ENCODE measurements at regions not wholly inside any gene's neighbourhood (a gene's known extent, or its start where the extent isn't known, plus 50 kb on each side); places are given as distances from the start of the nearest gene placed in this dataset.

DNA sequence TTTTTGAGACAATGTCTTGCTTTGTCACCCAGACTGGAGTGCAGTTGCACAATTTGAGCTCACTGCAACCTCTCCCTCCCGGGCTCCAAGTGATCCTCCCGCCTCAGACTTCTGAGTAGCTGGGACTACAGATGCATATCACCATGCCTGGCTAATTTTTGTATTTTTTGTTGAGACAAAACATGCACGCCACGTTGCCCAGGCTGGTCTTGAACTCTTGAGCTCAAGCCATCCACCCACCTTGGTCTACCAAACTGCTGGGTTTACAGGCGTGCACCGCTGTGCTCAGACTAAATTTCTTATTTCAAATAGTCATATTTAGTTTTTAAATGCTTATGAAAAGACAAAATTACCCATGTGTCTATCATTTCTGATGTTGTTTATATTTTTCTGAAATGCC, 2324.1 kb downstream of the MAT2B start:
- no peak overlapping the region for H2BK12ac ChIP-seq (ENCODE audit: low read length in 2 of 2)

DNA sequence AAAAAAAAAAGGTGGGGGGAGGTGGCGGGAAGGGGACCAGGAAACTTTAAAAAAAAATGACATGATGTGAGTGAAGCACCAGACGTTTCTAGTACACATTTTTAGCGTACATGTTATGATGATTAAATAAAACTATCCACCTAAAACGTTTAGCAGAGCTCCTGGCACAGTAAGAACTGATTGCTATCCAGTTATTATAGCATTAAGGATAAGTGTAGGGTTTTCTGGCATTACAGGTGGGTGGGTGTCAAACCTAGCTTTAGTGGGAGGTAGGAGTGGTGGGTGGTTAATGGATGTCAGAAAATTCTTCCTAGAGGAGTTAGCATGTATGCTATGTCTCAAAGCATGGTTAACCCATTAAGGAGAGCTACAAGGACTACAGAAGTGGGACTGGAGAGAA, 2329.5 kb downstream of the MAT2B start:
- no peaks in the 10 kb centered on the region for H3K4me1 ChIP-seq (ENCODE audit: control insufficient read depth, insufficient read depth, low read depth, low read length)
- H2BK5ac ChIP-seq (ENCODE audit: low read depth, low read length, poor library complexity, severe bottlenecking), result no peak overlapping the region
- H3K18ac ChIP-seq (ENCODE audit: low read depth in 1 of 2, low read length in 2 of 2), result no peak overlapping the region
- H3K4me2 ChIP-seq (ENCODE audit: low read length, poor library complexity, severe bottlenecking), result no peak overlapping the region
- H2AK5ac ChIP-seq (ENCODE audit: low read length, severe bottlenecking), result no peak overlapping the region
- no peaks in the 10 kb centered on the region for H3K9me3 ChIP-seq (ENCODE audit: control insufficient read depth, low read length)
- H3K27ac ChIP-seq (ENCODE audit: low read length, poor library complexity, severe bottlenecking), result no peak overlapping the region
- no peak overlapping the region for H3K14ac ChIP-seq (ENCODE audit: low read length in 2 of 2)
- 79% methylated on average over 1 of the region's 4 CpGs for WGBS
- no peak overlapping the region for H4K91ac ChIP-seq (ENCODE audit: low read length)
- H3K4ac ChIP-seq (ENCODE audit: low read depth in 1 of 2, low read length in 2 of 2), result no peak overlapping the region
- H3K79me1 ChIP-seq (replicated peaks; ENCODE audit: low read length, poor library complexity, severe bottlenecking), result no peaks in the 10 kb centered on the region
- H3K36me3 ChIP-seq (ENCODE audit: control insufficient read depth in 1 of 2, insufficient read depth in 2 of 2, low read depth in 1 of 2, low read length in 2 of 2), result no peaks in the 10 kb centered on the region
- H4K8ac ChIP-seq (ENCODE audit: low read length), result no peak overlapping the region
- H3K9ac ChIP-seq (ENCODE audit: low read length), result no peak overlapping the region
- no peak overlapping the region for H3K4me3 ChIP-seq (ENCODE audit: insufficient read depth in 1 of 2, low read depth in 1 of 2, low read length in 2 of 2)
- no peak overlapping the region for H2BK15ac ChIP-seq (ENCODE audit: low read depth, poor library complexity, severe bottlenecking)
- H3K27me3 ChIP-seq (ENCODE audit: control insufficient read depth in 1 of 2, insufficient read depth in 1 of 2, low read length in 2 of 2), result no peaks in the 10 kb centered on the region
- no peak overlapping the region for H2BK120ac ChIP-seq (ENCODE audit: low read depth, low read length)
- H2BK12ac ChIP-seq (ENCODE audit: low read length in 2 of 2), result no peak overlapping the region
- H3K23ac ChIP-seq (ENCODE audit: low read length in 2 of 2), result no peak overlapping the region
- DNase-seq, result no peak
- H2AFZ ChIP-seq (ENCODE audit: low read depth, low read length), result no peak overlapping the region

More for the DNA sequence above, 2324.1 kb downstream of the MAT2B start:
- Histone ChIP-seq H3K14ac (ENCODE audit: low read length in 2 of 2) (no peak overlapping the region), H4K91ac (ENCODE audit: low read length) (no peak overlapping the region), H3K4ac (ENCODE audit: low read depth in 1 of 2, low read length in 2 of 2) (no peak overlapping the region), H2BK15ac (ENCODE audit: low read depth, poor library complexity, severe bottlenecking) (no peak overlapping the region), H3K9me3 (ENCODE audit: control insufficient read depth, low read length) (peaks cover 22% of the 10 kb centered on the region), H3K4me1 (ENCODE audit: control insufficient read depth, insufficient read depth, low read depth, low read length) (no peaks in the 10 kb centered on the region), H2AK5ac (ENCODE audit: low read length, severe bottlenecking) (no peak overlapping the region), H3K9ac (ENCODE audit: low read length) (no peak overlapping the region), H2BK120ac (ENCODE audit: low read depth, low read length) (no peak overlapping the region), H2AFZ (ENCODE audit: low read depth, low read length) (no peak overlapping the region), H4K8ac (ENCODE audit: low read length) (no peak overlapping the region), H3K4me2 (ENCODE audit: low read length, poor library complexity, severe bottlenecking) (no peak overlapping the region), H3K23ac (ENCODE audit: low read length in 2 of 2) (no peak overlapping the region), H2BK5ac (ENCODE audit: low read depth, low read length, poor library complexity, severe bottlenecking) (no peak overlapping the region), H3K27me3 (ENCODE audit: control insufficient read depth in 1 of 2, insufficient read depth in 1 of 2, low read length in 2 of 2) (no peaks in the 10 kb centered on the region), H3K27ac (ENCODE audit: low read length, poor library complexity, severe bottlenecking) (no peak overlapping the region), H3K18ac (ENCODE audit: low read depth in 1 of 2, low read length in 2 of 2) (no peak overlapping the region), H3K79me1 (replicated peaks; ENCODE audit: low read length, poor library complexity, severe bottlenecking) (no peaks in the 10 kb centered on the region), H3K36me3 (ENCODE audit: control insufficient read depth in 1 of 2, insufficient read depth in 2 of 2, low read depth in 1 of 2, low read length in 2 of 2) (no peaks in the 10 kb centered on the region), H3K4me3 (ENCODE audit: insufficient read depth in 1 of 2, low read depth in 1 of 2, low read length in 2 of 2) (no peak overlapping the region)
- WGBS, result 94% methylated on average over 4 of the region's 6 CpGs
- DNase-seq, result no peak

DNA sequence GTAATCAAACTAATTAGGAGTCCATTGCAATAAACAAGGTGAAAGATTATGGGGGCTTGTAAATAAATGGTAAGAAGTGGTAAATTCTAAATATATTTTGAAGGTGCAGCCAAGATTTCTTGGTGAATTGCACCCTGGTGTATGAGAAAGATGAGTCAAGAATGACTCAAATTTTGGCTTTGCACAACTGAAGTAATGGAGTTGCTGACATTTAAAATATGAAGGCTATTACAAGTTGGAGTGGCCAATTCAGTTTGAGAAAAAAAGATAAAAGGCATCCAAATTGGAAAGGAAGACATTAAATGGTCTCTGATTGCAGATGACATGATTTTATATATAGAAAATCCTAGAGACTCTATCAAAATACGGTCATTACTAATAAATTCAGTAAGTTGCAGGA, 2330.6 kb downstream of the MAT2B start:
- Histone ChIP-seq H3K4me1 (ENCODE audit: control insufficient read depth, insufficient read depth, low read depth, low read length) (no peaks in the 10 kb centered on the region), H3K9me3 (ENCODE audit: control insufficient read depth, low read length) (no peaks in the 10 kb centered on the region), H3K14ac (ENCODE audit: low read length in 2 of 2) (no peak overlapping the region), H3K18ac (ENCODE audit: low read depth in 1 of 2, low read length in 2 of 2) (no peak overlapping the region), H3K9ac (ENCODE audit: low read length) (no peak overlapping the region), H3K4me2 (ENCODE audit: low read length, poor library complexity, severe bottlenecking) (no peak overlapping the region), H3K27me3 (ENCODE audit: control insufficient read depth in 1 of 2, insufficient read depth in 1 of 2, low read length in 2 of 2) (no peaks in the 10 kb centered on the region), H4K8ac (ENCODE audit: low read length) (no peak overlapping the region), H2BK120ac (ENCODE audit: low read depth, low read length) (no peak overlapping the region), H2BK12ac (ENCODE audit: low read length in 2 of 2) (no peak overlapping the region), H2BK15ac (ENCODE audit: low read depth, poor library complexity, severe bottlenecking) (no peak overlapping the region), H3K23ac (ENCODE audit: low read length in 2 of 2) (no peak overlapping the region), H2BK5ac (ENCODE audit: low read depth, low read length, poor library complexity, severe bottlenecking) (no peak overlapping the region), H3K36me3 (ENCODE audit: control insufficient read depth in 1 of 2, insufficient read depth in 2 of 2, low read depth in 1 of 2, low read length in 2 of 2) (no peaks in the 10 kb centered on the region), H4K91ac (ENCODE audit: low read length) (no peak overlapping the region), H3K27ac (ENCODE audit: low read length, poor library complexity, severe bottlenecking) (no peak overlapping the region), H3K4me3 (ENCODE audit: insufficient read depth in 1 of 2, low read depth in 1 of 2, low read length in 2 of 2) (no peak overlapping the region), H3K4ac (ENCODE audit: low read depth in 1 of 2, low read length in 2 of 2) (no peak overlapping the region), H2AK5ac (ENCODE audit: low read length, severe bottlenecking) (no peak overlapping the region), H2AFZ (ENCODE audit: low read depth, low read length) (no peak overlapping the region), H3K79me1 (replicated peaks; ENCODE audit: low read length, poor library complexity, severe bottlenecking) (no peaks in the 10 kb centered on the region)
- no CpG with 5 or more reads among the region's 1 CpG for WGBS
- no peak for DNase-seq

DNA sequence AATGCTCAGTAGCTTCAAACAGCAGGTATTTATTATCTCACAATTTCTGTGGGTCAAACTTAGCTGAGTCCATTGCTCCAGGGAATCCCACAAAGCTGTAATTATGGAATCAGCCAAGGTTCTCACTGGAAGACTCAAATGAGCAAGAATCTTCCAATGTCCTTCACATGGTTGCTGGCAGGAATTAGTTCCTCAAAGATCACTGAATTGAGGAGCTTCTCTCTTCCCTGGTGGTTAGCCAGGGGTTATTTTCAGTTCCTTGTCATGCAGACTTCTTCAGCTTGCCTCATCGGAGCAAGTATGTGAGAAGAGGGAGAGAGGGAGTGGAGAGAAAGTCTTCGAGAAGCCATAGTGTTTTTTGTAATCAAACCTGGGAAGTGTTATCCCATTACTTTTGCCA, 2331.9 kb downstream of the MAT2B start:
- DNase-seq, result no peak
- no peaks in the 10 kb centered on the region for H3K27me3 ChIP-seq (ENCODE audit: control insufficient read depth in 1 of 2, insufficient read depth in 1 of 2, low read length in 2 of 2)
- H3K18ac ChIP-seq (ENCODE audit: low read depth in 1 of 2, low read length in 2 of 2), result no peak overlapping the region
- H3K14ac ChIP-seq (ENCODE audit: low read length in 2 of 2), result no peak overlapping the region
- no peaks in the 10 kb centered on the region for H3K79me1 ChIP-seq (replicated peaks; ENCODE audit: low read length, poor library complexity, severe bottlenecking)
- no peak overlapping the region for H4K91ac ChIP-seq (ENCODE audit: low read length)
- no peak overlapping the region for H3K4me2 ChIP-seq (ENCODE audit: low read length, poor library complexity, severe bottlenecking)
- no peak overlapping the region for H2BK120ac ChIP-seq (ENCODE audit: low read depth, low read length)
- H2BK12ac ChIP-seq (ENCODE audit: low read length in 2 of 2), result no peak overlapping the region
- no peak overlapping the region for H3K9ac ChIP-seq (ENCODE audit: low read length)
- no peak overlapping the region for H3K4me3 ChIP-seq (ENCODE audit: insufficient read depth in 1 of 2, low read depth in 1 of 2, low read length in 2 of 2)
- H3K4ac ChIP-seq (ENCODE audit: low read depth in 1 of 2, low read length in 2 of 2), result no peak overlapping the region
- H3K36me3 ChIP-seq (ENCODE audit: control insufficient read depth in 1 of 2, insufficient read depth in 2 of 2, low read depth in 1 of 2, low read length in 2 of 2), result no peaks in the 10 kb centered on the region
- H3K4me1 ChIP-seq (ENCODE audit: control insufficient read depth, insufficient read depth, low read depth, low read length), result no peaks in the 10 kb centered on the region
- H3K9me3 ChIP-seq (ENCODE audit: control insufficient read depth, low read length), result no peaks in the 10 kb centered on the region
- no peak overlapping the region for H2BK5ac ChIP-seq (ENCODE audit: low read depth, low read length, poor library complexity, severe bottlenecking)
- WGBS, result no CpG with 5 or more reads among the region's 2 CpGs
- no peak overlapping the region for H2AFZ ChIP-seq (ENCODE audit: low read depth, low read length)
- H3K23ac ChIP-seq (ENCODE audit: low read length in 2 of 2), result no peak overlapping the region
- no peak overlapping the region for H2AK5ac ChIP-seq (ENCODE audit: low read length, severe bottlenecking)
- no peak overlapping the region for H4K8ac ChIP-seq (ENCODE audit: low read length)
- no peak overlapping the region for H3K27ac ChIP-seq (ENCODE audit: low read length, poor library complexity, severe bottlenecking)
- no peak overlapping the region for H2BK15ac ChIP-seq (ENCODE audit: low read depth, poor library complexity, severe bottlenecking)
